ENCODE measurements at regions not wholly inside any gene's neighbourhood (a gene's known extent, or its start where the extent isn't known, plus 50 kb on each side); places are given as distances from the start of the nearest gene placed in this dataset.

- H3K27ac ChIP-seq = no peak overlapping the region
- H4K20me1 ChIP-seq (ENCODE audit: insufficient read depth) = no peaks in the 10 kb centered on the region
- no peaks in the 10 kb centered on the region for H3K9me3 ChIP-seq (ENCODE audit: low read depth)
- no peaks in the 10 kb centered on the region for H3K9me2 ChIP-seq (ENCODE audit: insufficient read depth)
- H3K27me3 ChIP-seq (replicated peaks; ENCODE audit: insufficient read depth) = no peaks in the 10 kb centered on the region
- H3K4me1 ChIP-seq (ENCODE audit: insufficient read depth) = no peaks in the 10 kb centered on the region
- H2AFZ ChIP-seq = no peak overlapping the region
- 5 to 8% methylated on average over 4 of the region's 4 CpGs for WGBS, 2 experiments (ENCODE audit: low coverage in 1 of 2, low lambda C conversion rate in 2 of 2, missing lambda C conversion rate in 2 of 2)
- in situ Hi-C loops (cut with MboI) = no loop called here
- H3K4me2 ChIP-seq (ENCODE audit: unreplicated experiment) = no peak overlapping the region
- H3F3A ChIP-seq (ENCODE audit: insufficient read depth) = no peaks in the 10 kb centered on the region
- TF ChIP-seq EZH2 (IDR thresholded peaks at IDR 0.05; ENCODE audit: insufficient read depth, poor library complexity, severe bottlenecking) (no peak), EZH2phosphoT487 (IDR thresholded peaks at IDR 0.05; ENCODE audit: insufficient read depth, low read depth) (no peak)
- H3K36me3 ChIP-seq (ENCODE audit: low read depth) = no peaks in the 10 kb centered on the region
- no peak for DNase-seq
- no peak overlapping the region for H3K4me3 ChIP-seq
- no peak overlapping the region for H3K9ac ChIP-seq
- no peaks in the 10 kb centered on the region for H3K79me2 ChIP-seq (ENCODE audit: insufficient read depth)
These were observed 558.7 kb downstream of the BRD1 start for GRCh38 chr22:49268924-49269323.

GRCh38 chr22:49267996-49268395 lies 559.7 kb downstream of the BRD1 start:
- Histone ChIP-seq H3K4me1 (ENCODE audit: insufficient read depth) (no peaks in the 10 kb centered on the region), H3K9me2 (ENCODE audit: insufficient read depth) (no peaks in the 10 kb centered on the region), H3K9ac (no peak overlapping the region), H3K9me3 (ENCODE audit: low read depth) (no peaks in the 10 kb centered on the region), H3K27me3 (replicated peaks; ENCODE audit: insufficient read depth) (no peaks in the 10 kb centered on the region), H3F3A (ENCODE audit: insufficient read depth) (no peaks in the 10 kb centered on the region), H2AFZ (no peak overlapping the region), H3K36me3 (ENCODE audit: low read depth) (no peaks in the 10 kb centered on the region), H3K4me2 (ENCODE audit: unreplicated experiment) (no peak overlapping the region), H3K4me3 (no peak overlapping the region), H3K79me2 (ENCODE audit: insufficient read depth) (no peaks in the 10 kb centered on the region), H3K27ac (no peak overlapping the region), H4K20me1 (ENCODE audit: insufficient read depth) (no peaks in the 10 kb centered on the region)
- 35 to 42% methylated on average over 5 to 7 of the region's 7 CpGs for WGBS, 2 experiments (ENCODE audit: low coverage in 1 of 2, low lambda C conversion rate in 2 of 2, missing lambda C conversion rate in 2 of 2)
- in situ Hi-C loops (cut with MboI) = no loop called here
- TF ChIP-seq EZH2 (IDR thresholded peaks at IDR 0.05; ENCODE audit: insufficient read depth, poor library complexity, severe bottlenecking) = no peak
- TF ChIP-seq EZH2phosphoT487 (IDR thresholded peaks at IDR 0.05; ENCODE audit: insufficient read depth, low read depth) = no peak
- DNase-seq = no peak

DNA sequence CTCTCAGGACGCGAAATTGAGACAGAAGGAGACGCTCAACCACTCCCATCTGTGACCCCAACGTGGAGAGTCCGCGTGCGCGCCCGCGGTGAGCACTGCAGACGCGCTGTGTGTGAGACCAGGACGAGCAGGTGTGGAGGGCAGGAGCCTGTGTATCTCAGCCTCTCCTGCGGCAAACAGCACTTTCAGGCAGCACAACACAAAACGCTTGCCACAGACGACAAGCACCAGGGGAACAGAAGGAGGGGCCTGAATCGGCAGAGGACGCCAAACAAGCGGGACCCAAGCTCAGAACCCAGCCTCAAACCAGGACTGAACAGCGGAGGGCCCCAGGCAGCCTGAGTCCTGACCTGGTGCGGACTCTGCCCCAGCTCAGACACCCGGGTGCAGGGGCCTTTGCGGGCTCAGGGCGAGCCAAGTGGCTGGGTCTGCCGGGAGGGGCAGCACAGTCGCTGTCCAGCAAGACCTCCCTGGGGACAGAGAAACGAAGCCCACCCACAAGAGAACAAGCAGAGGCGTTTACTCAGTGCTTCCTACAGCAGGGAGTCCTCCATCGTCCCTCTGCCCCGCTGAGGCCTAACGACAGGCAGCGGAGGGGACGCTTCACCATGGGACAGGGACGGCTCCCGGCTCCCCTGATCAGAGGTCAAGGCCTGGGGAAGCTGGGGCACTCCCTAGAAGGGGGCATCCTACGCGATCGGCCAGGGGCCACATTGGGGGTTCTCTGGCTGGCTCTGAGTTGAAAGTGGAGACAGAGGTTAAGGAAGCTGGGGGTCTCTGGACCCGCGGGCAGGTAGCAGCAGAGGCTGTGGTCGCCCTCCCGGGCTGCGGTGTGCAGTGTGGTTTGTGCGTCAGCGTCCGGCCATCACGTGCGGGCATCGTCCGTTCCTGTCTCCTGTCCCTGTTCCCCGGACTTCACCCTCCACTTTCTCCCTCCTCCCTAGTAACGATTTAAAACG lies 560.8 kb downstream of the BRD1 start:
- no peak overlapping the region for H2AFZ ChIP-seq

DNA sequence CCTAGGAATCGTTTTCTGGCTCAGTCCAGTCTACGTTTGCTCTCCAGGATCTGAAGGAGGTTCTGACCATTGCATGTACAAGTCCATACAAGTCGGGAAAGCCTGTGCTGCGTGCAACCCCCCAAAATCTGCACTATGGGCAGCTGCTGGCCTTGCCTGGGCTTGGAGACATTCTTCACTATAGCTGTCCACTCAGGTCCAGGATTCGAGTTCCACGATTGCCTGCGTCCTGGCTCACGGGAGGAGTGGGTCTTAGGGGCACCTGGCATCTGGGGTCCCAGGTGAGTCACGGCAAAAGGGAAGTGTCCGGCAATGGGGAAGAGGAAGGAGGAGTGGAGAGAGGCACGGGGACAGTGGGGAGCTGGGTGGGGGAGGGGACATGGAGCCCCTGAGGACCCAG lies 563.0 kb downstream of the BRD1 start:
- Histone ChIP-seq H2AFZ (no peak overlapping the region), H3K4me2 (ENCODE audit: unreplicated experiment) (no peak overlapping the region), H3K36me3 (ENCODE audit: low read depth) (no peaks in the 10 kb centered on the region), H3K9me3 (ENCODE audit: low read depth) (no peaks in the 10 kb centered on the region), H3K4me3 (no peak overlapping the region), H3K27me3 (replicated peaks; ENCODE audit: insufficient read depth) (no peaks in the 10 kb centered on the region), H3K4me1 (ENCODE audit: insufficient read depth) (no peaks in the 10 kb centered on the region), H3K9ac (no peak overlapping the region), H3K9me2 (ENCODE audit: insufficient read depth) (no peaks in the 10 kb centered on the region), H3F3A (ENCODE audit: insufficient read depth) (no peaks in the 10 kb centered on the region), H3K79me2 (ENCODE audit: insufficient read depth) (no peaks in the 10 kb centered on the region), H4K20me1 (ENCODE audit: insufficient read depth) (no peaks in the 10 kb centered on the region), H3K27ac (no peak overlapping the region)
- no peak for DNase-seq
- 52 to 55% methylated on average over 11 of the region's 11 CpGs for WGBS, 2 experiments (ENCODE audit: low coverage in 1 of 2, low lambda C conversion rate in 2 of 2, missing lambda C conversion rate in 2 of 2)
- in situ Hi-C loops (cut with MboI) = no loop called here
- no peak for TF ChIP-seq EZH2 (IDR thresholded peaks at IDR 0.05; ENCODE audit: insufficient read depth, poor library complexity, severe bottlenecking)
- no peak for TF ChIP-seq EZH2phosphoT487 (IDR thresholded peaks at IDR 0.05; ENCODE audit: insufficient read depth, low read depth)

More for the DNA sequence above, 560.8 kb downstream of the BRD1 start:
- in situ Hi-C loops (cut with MboI) = no loop called here
- H3K9me2 ChIP-seq (ENCODE audit: insufficient read depth) = no peaks in the 10 kb centered on the region
- no peaks in the 10 kb centered on the region for H3K79me2 ChIP-seq (ENCODE audit: insufficient read depth)
- no peaks in the 10 kb centered on the region for H3K27me3 ChIP-seq (replicated peaks; ENCODE audit: insufficient read depth)
- H3K36me3 ChIP-seq (ENCODE audit: low read depth) = no peaks in the 10 kb centered on the region
- H3F3A ChIP-seq (ENCODE audit: insufficient read depth) = no peaks in the 10 kb centered on the region
- H3K9me3 ChIP-seq (ENCODE audit: low read depth) = no peaks in the 10 kb centered on the region
- DNase-seq = no peak
- no peaks in the 10 kb centered on the region for H4K20me1 ChIP-seq (ENCODE audit: insufficient read depth)
- no peak overlapping the region for H3K27ac ChIP-seq
- H3K4me1 ChIP-seq (ENCODE audit: insufficient read depth) = no peaks in the 10 kb centered on the region
- TF ChIP-seq EZH2phosphoT487 (IDR thresholded peaks at IDR 0.05; ENCODE audit: insufficient read depth, low read depth) (no peak), EZH2 (IDR thresholded peaks at IDR 0.05; ENCODE audit: insufficient read depth, poor library complexity, severe bottlenecking) (no peak)
- 41 to 43% methylated on average over 47 to 51 of the region's 53 CpGs for WGBS, 2 experiments (ENCODE audit: low coverage in 1 of 2, low lambda C conversion rate in 2 of 2, missing lambda C conversion rate in 2 of 2)
- H3K4me3 ChIP-seq = no peak overlapping the region
- H3K4me2 ChIP-seq (ENCODE audit: unreplicated experiment) = no peak overlapping the region
- H3K9ac ChIP-seq = no peak overlapping the region
